ENCODE measurements at regions not wholly inside any gene's neighbourhood (a gene's known extent, or its start where the extent isn't known, plus 50 kb on each side); places are given as distances from the start of the nearest gene placed in this dataset.

GRCh38 chr12:41936333-41936732 is 208.3 kb downstream of the GXYLT1 start:
- TF ChIP-seq CTCF (IDR thresholded peaks at IDR 0.05) (peak; percentile 12; the same call in 1 of the 2 replicates), ZFX (IDR thresholded peaks at IDR 0.05; ENCODE audit: borderline replicate concordance) (no peak)
